ENCODE measurements at regions not wholly inside any gene's neighbourhood (a gene's known extent, or its start where the extent isn't known, plus 50 kb on each side); places are given as distances from the start of the nearest gene placed in this dataset.

- H3K36me3 Mint-ChIP-seq = no peaks in the 10 kb centered on the region
- intact Hi-C loops (cut with micrococcal nuclease) = no loop called here
- peaks cover 0 to 2% of the 10 kb centered on the region in 2 donors for H3K9me3 Mint-ChIP-seq
- Histone ChIP-seq H3K36me3 (ENCODE audit: control insufficient read depth, insufficient read depth, low read length) (no peaks in the 10 kb centered on the region), H3K9me3 (ENCODE audit: control insufficient read depth, insufficient read depth, low read length) (no peaks in the 10 kb centered on the region), H3K27ac (ENCODE audit: low read length) (no peak overlapping the region), H3K4me1 (ENCODE audit: control insufficient read depth, insufficient read depth, low read length) (no peaks in the 10 kb centered on the region), H3K27me3 (ENCODE audit: control insufficient read depth, insufficient read depth, low read length) (no peaks in the 10 kb centered on the region), H3K4me3 (ENCODE audit: low read length) (no peak overlapping the region)
- 68% methylated on average over 9 of the region's 9 CpGs for WGBS (ENCODE audit: insufficient coverage)
- no peak for DNase-seq
- no peak for ATAC-seq
- H3K27me3 Mint-ChIP-seq (ENCODE audit: low read depth in 2 of 2) = peaks cover 10 to 18% of the 10 kb centered on the region in 2 donors
- no peak overlapping the region for H3K27ac Mint-ChIP-seq
- peaks cover 0 to 6% of the 10 kb centered on the region in 2 donors for H3K4me1 Mint-ChIP-seq
- H3K4me3 Mint-ChIP-seq = no peak overlapping the region
- TF ChIP-seq CTCF (IDR thresholded peaks at IDR 0.05) = no peak
Observed at GRCh38 chr10:117616179-117616578, 73.6 kb downstream of the EMX2 start.

- Histone ChIP-seq H3K27ac (ENCODE audit: low read length) (no peak overlapping the region), H3K27me3 (ENCODE audit: control insufficient read depth, insufficient read depth, low read length) (no peaks in the 10 kb centered on the region), H3K36me3 (ENCODE audit: control insufficient read depth, insufficient read depth, low read length) (no peaks in the 10 kb centered on the region), H3K4me3 (ENCODE audit: low read length) (no peak overlapping the region), H3K4me1 (ENCODE audit: control insufficient read depth, insufficient read depth, low read length) (no peaks in the 10 kb centered on the region), H3K9me3 (ENCODE audit: control insufficient read depth, insufficient read depth, low read length) (no peaks in the 10 kb centered on the region)
- H3K36me3 Mint-ChIP-seq = no peaks in the 10 kb centered on the region
- 54% methylated on average over 1 of the region's 3 CpGs for WGBS (ENCODE audit: insufficient coverage)
- no peak overlapping the region for H3K27ac Mint-ChIP-seq
- intact Hi-C loops (cut with micrococcal nuclease) = no loop called here
- peaks cover 19 to 25% of the 10 kb centered on the region in 2 donors for H3K27me3 Mint-ChIP-seq (ENCODE audit: low read depth in 2 of 2)
- no peak overlapping the region for H3K4me3 Mint-ChIP-seq
- no peak for TF ChIP-seq CTCF (IDR thresholded peaks at IDR 0.05)
- H3K9me3 Mint-ChIP-seq = peaks cover 0 to 2% of the 10 kb centered on the region in 2 donors
- peaks cover 0 to 6% of the 10 kb centered on the region in 2 donors for H3K4me1 Mint-ChIP-seq
- DNase-seq (no peak), ATAC-seq (no peak)
Observed at GRCh38 chr10:117617086-117617485, 74.5 kb downstream of the EMX2 start.

GRCh38 chr10:117617659-117618058 is 75.1 kb downstream of the EMX2 start:
- H3K36me3 ChIP-seq (ENCODE audit: control insufficient read depth, insufficient read depth, low read length) = no peaks in the 10 kb centered on the region
- peaks cover 25 to 28% of the 10 kb centered on the region in 2 donors for H3K27me3 Mint-ChIP-seq (ENCODE audit: low read depth in 2 of 2)
- no peaks in the 10 kb centered on the region for H3K9me3 ChIP-seq (ENCODE audit: control insufficient read depth, insufficient read depth, low read length)
- H3K9me3 Mint-ChIP-seq = peaks cover 0 to 2% of the 10 kb centered on the region in 2 donors
- H3K4me3 ChIP-seq (ENCODE audit: low read length) = no peak overlapping the region
- no peaks in the 10 kb centered on the region for H3K36me3 Mint-ChIP-seq
- no peaks in the 10 kb centered on the region for H3K4me1 ChIP-seq (ENCODE audit: control insufficient read depth, insufficient read depth, low read length)
- no peak overlapping the region for H3K27ac ChIP-seq (ENCODE audit: low read length)
- intact Hi-C loops (cut with micrococcal nuclease) = no loop called here
- no peak overlapping the region for H3K4me3 Mint-ChIP-seq
- WGBS (ENCODE audit: insufficient coverage) = 60% methylated on average over 5 of the region's 5 CpGs
- H3K27me3 ChIP-seq (ENCODE audit: control insufficient read depth, insufficient read depth, low read length) = no peaks in the 10 kb centered on the region
- H3K4me1 Mint-ChIP-seq = peaks cover 0 to 6% of the 10 kb centered on the region in 2 donors
- no peak overlapping the region for H3K27ac Mint-ChIP-seq
- ATAC-seq (peak in 2 of 3 donors; percentile 41 to 58), DNase-seq (peak in 1 of 2 donors; percentile 4)
- TF ChIP-seq CTCF (IDR thresholded peaks at IDR 0.05) = no peak

GRCh38 chr10:117619223-117619622 is 76.7 kb downstream of the EMX2 start:
- ATAC-seq (no peak), DNase-seq (no peak)
- TF ChIP-seq CTCF (IDR thresholded peaks at IDR 0.05) = no peak
- H3K27ac ChIP-seq (ENCODE audit: low read length) = no peak overlapping the region
- Mint-ChIP-seq H3K4me1 (peaks cover 0 to 6% of the 10 kb centered on the region in 2 donors), H3K27me3 (ENCODE audit: low read depth in 2 of 2) (peaks cover 26 to 28% of the 10 kb centered on the region in 2 donors), H3K9me3 (peaks cover 0 to 2% of the 10 kb centered on the region in 2 donors), H3K4me3 (no peak overlapping the region), H3K36me3 (no peaks in the 10 kb centered on the region), H3K27ac (no peak overlapping the region)
- 84% methylated on average over 6 of the region's 7 CpGs for WGBS (ENCODE audit: insufficient coverage)
- no peaks in the 10 kb centered on the region for H3K36me3 ChIP-seq (ENCODE audit: control insufficient read depth, insufficient read depth, low read length)
- H3K4me1 ChIP-seq (ENCODE audit: control insufficient read depth, insufficient read depth, low read length) = no peaks in the 10 kb centered on the region
- H3K4me3 ChIP-seq (ENCODE audit: low read length) = no peak overlapping the region
- H3K27me3 ChIP-seq (ENCODE audit: control insufficient read depth, insufficient read depth, low read length) = no peaks in the 10 kb centered on the region
- H3K9me3 ChIP-seq (ENCODE audit: control insufficient read depth, insufficient read depth, low read length) = no peaks in the 10 kb centered on the region
- intact Hi-C loops (cut with micrococcal nuclease) = no loop called here

Measured in natural killer cell (primary cell).